Upper lobe of right lung (tissue), 1 donor: ENCODE measurements at regions not wholly inside any gene's neighbourhood (a gene's known extent, or its start where the extent isn't known, plus 50 kb on each side); places are given as distances from the start of the nearest gene placed in this dataset.
"Not testable (repeated sequence)": the region's sequence is repeated elsewhere in the genome, so short reads cannot be mapped to it uniquely, and the experiment has no call there.

Source experiments
- ATAC-seq: fragments of 200-7000 bp; cut with Tn5 transposase; one replicate; pipeline ENCODE4 v1.9.1; 2020; ENCODE audit warnings: mild to moderate bottlenecking, moderate library complexity
- DNase-seq: peaks from one replicate; pipeline ENCODE4 v3.0.0-alpha.2; 2020
- H3K27ac ChIP-seq: fragments of 200-600 bp; one replicate; pipeline ENCODE4 v1.8.0; 2022
- H3K27me3 ChIP-seq: fragments of 200-600 bp; one replicate; pipeline ENCODE4 v1.8.0; 2022; ENCODE audit warnings: mild to moderate bottlenecking
- H3K36me3 ChIP-seq: fragments of 200-600 bp; one replicate; pipeline ENCODE4 v1.8.0; 2022
- H3K4me1 ChIP-seq: fragments of 200-600 bp; one replicate; pipeline ENCODE4 v1.8.0; 2022
- H3K4me3 ChIP-seq: fragments of 200-600 bp; one replicate; pipeline ENCODE4 v1.8.0; 2022; ENCODE audit warnings: mild to moderate bottlenecking
- H3K9me3 ChIP-seq: fragments of 200-600 bp; one replicate; pipeline ENCODE4 v1.8.0; 2022
- intact Hi-C: fragments of 100-400 bp; cut with DNase I; formaldehyde crosslinking; loops from one replicate; pipeline ENCODE4 v1.11.0; 2022
- TF ChIP-seq, protein P1 (sequence below): fragments of 200-600 bp; IDR thresholded peaks from one replicate; pipeline ENCODE4 v1.8.0; 2022; ENCODE audit warnings: antibody characterized with exemption
- donor health status: DM: no; HTN: yes; CAD: no; lungs with severe emphysema.

DNA sequence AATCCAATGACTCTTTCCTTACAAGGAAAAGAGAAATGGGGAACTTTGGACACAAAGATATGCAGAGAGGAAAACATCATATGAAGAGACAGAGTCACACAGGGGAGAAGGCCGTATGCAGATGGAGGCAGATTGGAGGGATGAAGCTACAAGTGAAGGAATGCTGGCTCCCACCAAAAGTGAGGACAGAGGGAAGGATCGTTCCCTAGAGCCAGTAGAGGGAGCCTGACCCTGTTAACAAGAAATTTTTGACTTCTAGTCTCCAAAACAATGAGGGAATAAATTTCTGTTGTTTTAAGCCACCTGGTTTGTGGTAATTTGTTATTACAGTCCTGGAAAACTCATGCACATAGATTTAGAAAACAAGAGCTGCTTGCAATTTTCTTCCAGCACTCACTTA lies 169.3 kb downstream of the PMAIP1 start:
- Histone ChIP-seq H3K27ac (no peak overlapping the region), H3K4me1 (no peaks in the 10 kb centered on the region), H3K36me3 (no peaks in the 10 kb centered on the region), H3K9me3 (no peaks in the 10 kb centered on the region), H3K4me3 (no peak overlapping the region), H3K27me3 (no peaks in the 10 kb centered on the region)
- DNase-seq: no peak
- intact Hi-C loops: no loop called here
- no peak for ATAC-seq
- TF ChIP-seq, protein P1, sequence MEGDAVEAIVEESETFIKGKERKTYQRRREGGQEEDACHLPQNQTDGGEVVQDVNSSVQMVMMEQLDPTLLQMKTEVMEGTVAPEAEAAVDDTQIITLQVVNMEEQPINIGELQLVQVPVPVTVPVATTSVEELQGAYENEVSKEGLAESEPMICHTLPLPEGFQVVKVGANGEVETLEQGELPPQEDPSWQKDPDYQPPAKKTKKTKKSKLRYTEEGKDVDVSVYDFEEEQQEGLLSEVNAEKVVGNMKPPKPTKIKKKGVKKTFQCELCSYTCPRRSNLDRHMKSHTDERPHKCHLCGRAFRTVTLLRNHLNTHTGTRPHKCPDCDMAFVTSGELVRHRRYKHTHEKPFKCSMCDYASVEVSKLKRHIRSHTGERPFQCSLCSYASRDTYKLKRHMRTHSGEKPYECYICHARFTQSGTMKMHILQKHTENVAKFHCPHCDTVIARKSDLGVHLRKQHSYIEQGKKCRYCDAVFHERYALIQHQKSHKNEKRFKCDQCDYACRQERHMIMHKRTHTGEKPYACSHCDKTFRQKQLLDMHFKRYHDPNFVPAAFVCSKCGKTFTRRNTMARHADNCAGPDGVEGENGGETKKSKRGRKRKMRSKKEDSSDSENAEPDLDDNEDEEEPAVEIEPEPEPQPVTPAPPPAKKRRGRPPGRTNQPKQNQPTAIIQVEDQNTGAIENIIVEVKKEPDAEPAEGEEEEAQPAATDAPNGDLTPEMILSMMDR: no peak

DNA sequence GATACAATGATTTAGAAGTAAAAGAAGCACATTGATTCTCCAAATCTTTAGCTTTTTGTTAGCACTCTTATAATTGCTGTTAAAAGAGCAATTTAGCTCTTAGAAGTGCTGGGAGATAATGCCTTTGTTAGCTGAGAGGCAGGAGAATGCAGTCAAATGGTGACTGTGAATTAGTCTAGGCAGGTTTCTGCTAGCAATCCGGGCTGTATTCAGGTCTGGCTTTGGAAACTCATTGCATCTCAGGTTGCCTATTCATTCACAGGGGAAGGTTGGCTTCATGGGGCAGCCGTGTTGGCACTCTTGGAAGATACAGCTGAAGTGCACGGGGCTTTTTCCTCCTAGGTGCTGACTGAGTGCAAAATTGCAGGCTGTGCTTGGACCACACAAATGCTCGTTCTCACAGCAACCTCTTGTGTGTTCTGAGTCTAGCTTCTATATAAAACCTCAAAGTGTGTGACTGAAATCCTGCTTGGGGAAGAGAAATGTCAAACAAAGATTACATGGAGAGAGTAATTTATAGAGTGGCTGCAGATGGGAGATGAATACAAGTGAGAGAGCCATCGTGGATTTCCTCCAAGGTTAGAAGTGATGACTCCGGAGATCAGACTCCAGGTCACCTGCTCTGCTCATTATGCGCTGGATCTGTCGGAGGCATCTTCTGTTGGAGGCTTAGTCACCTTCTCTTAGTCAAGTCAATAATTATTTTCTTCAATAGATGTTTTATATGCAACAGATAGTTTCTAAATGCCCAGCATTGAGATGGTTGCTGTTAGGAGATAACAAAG lies 167.8 kb downstream of the PMAIP1 start:
- DNase-seq (no peak), ATAC-seq (no peak)
- no peak overlapping the region for H3K4me3 ChIP-seq
- TF ChIP-seq, protein P1: no peak
- no peaks in the 10 kb centered on the region for H3K36me3 ChIP-seq
- intact Hi-C loops: no loop called here
- H3K27me3 ChIP-seq: no peaks in the 10 kb centered on the region
- H3K27ac ChIP-seq: no peak overlapping the region
- H3K4me1 ChIP-seq: no peaks in the 10 kb centered on the region
- no peaks in the 10 kb centered on the region for H3K9me3 ChIP-seq

DNA sequence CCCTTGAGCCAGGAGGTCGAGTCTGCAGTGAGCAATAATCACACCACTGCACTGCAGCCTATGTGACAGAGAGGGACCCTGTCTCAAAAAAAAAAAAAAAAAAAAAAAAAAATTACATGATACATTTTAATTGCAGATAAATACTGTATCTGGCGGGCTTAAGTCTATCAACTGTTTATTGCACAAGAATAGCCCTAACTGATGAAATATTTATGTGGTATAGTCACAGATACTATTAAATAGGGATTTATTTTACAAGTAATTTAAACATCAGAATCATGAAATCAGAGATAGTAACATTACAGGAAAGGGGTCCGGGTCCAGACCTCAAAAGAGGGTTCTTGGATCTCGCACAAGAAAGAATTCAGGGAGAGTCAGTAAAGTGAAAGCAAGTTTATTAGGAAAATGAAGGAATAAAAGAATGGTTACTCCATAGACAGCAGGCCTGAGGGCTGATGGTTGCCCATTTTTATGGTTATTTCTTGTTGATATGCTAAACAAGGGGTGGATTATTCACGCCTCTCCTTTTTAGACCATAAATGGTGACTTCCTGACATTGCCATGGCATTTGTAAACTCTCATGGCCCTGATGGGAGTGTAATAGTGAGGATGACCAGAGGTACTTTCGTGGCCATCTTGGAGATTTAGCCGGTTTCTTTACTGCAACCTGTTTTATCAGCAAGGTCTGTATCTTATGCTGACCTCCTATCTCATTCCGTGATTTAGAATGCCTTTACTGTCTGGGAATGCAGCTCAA lies 166.6 kb downstream of the PMAIP1 start:
- intact Hi-C loops: no loop called here
- H3K4me1 ChIP-seq: no peaks in the 10 kb centered on the region
- no peak overlapping the region for H3K27ac ChIP-seq
- TF ChIP-seq, protein P1: no peak
- H3K36me3 ChIP-seq: no peaks in the 10 kb centered on the region
- H3K4me3 ChIP-seq: no peak overlapping the region
- no peaks in the 10 kb centered on the region for H3K9me3 ChIP-seq
- ATAC-seq: no peak
- DNase-seq: no peak
- H3K27me3 ChIP-seq: no peaks in the 10 kb centered on the region

DNA sequence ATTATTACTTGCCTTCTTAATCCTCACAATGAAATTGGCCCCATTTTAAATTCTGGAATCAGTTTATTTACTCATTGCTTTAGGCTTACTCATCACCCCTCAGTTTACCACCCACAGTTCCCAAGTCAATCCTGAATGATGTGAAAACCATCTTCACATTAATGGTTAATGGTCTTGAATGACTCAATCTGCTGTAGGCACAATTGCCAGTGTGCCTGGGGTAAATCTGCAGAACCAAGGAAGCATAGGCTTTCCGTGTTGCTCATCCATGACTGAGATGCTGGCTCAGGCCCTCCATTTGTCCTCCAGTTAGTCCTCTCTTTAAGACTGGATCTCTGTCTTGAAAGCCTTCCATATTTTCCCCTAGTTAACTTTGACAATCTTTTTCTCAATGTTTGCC lies 164.5 kb downstream of the PMAIP1 start:
- no peak for DNase-seq
- Histone ChIP-seq H3K27ac (no peak overlapping the region), H3K4me1 (no peaks in the 10 kb centered on the region), H3K4me3 (no peak overlapping the region), H3K27me3 (no peaks in the 10 kb centered on the region), H3K9me3 (no peaks in the 10 kb centered on the region), H3K36me3 (no peaks in the 10 kb centered on the region)
- TF ChIP-seq, protein P1: no peak
- ATAC-seq: no peak
- intact Hi-C loops: no loop called here

DNA sequence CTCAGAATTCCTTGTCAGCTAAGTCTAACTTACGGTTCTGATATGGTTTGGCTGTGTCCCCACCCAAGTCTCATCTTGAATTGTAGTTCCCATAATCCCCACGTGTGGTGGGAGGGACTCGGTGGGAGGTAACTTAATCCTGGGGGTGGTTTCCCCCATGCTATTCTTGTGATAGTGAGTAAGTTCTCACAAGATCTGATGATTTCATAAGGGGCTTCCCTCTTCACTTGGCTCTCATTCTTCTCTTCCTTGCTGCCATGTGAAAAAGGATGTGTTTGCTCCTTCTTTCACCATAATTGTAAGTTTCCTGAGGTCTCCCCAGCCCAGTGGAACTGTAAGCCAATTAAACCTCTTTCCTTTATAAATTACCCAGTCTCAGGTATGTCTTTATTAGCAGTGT lies 163.0 kb downstream of the PMAIP1 start:
- H3K27ac ChIP-seq, ATAC-seq, H3K9me3 ChIP-seq, H3K4me3 ChIP-seq, intact Hi-C loops, H3K4me1 ChIP-seq, H3K36me3 ChIP-seq, H3K27me3 ChIP-seq, DNase-seq: not testable (repeated sequence)

DNA sequence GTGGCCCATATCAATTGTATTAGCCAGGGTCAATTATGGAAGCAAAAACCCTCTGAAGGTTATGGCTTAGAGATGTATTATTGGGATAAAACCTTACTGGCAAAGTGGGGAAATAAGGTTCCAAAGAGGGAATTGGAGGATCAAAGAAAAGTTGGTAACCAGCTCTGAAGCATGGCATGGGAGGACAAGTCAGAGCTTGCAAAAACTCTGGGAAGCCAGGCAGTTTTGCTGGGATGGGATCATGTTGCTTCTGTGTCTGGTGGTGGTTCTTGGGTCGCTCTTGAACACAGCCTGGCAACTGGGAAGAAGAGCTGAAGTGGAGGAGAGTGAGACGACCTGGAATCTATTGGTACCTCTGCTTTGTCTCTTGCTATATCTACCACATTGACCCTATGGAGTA lies 162.6 kb downstream of the PMAIP1 start:
- Histone ChIP-seq H3K27ac (no peak overlapping the region), H3K36me3 (no peaks in the 10 kb centered on the region), H3K4me1 (no peaks in the 10 kb centered on the region), H3K4me3 (no peak overlapping the region), H3K27me3 (no peaks in the 10 kb centered on the region), H3K9me3 (no peaks in the 10 kb centered on the region)
- intact Hi-C loops: no loop called here
- DNase-seq: no peak
- ATAC-seq: no peak
- TF ChIP-seq, protein P1: no peak
